H9 (cell line): ENCODE measurements at regions not wholly inside any gene's neighbourhood (a gene's known extent, or its start where the extent isn't known, plus 50 kb on each side); places are given as distances from the start of the nearest gene placed in this dataset.

Experiments used
- DNase-seq: peaks from one replicate; pipeline ENCODE4 v3.0.0-alpha.2; 2017
- H2AFZ ChIP-seq: one replicate; pipeline ENCODE4 v1.6.1; 2013; ENCODE audit warnings: mild to moderate bottlenecking, low read length, control low read depth, moderate library complexity
- H2AK5ac ChIP-seq: 2 replicates; pipeline ENCODE4 v1.6.1; 2013; ENCODE audit warnings: low read length, control low read depth, mixed read lengths; ENCODE audit not compliant: insufficient read length
- H2BK120ac ChIP-seq: one replicate; pipeline ENCODE4 v1.6.1; 2013; ENCODE audit warnings: low read depth, mild to moderate bottlenecking, low read length, control low read depth, inconsistent platforms; ENCODE audit not compliant: poor library complexity, severe bottlenecking
- H2BK12ac ChIP-seq: 2 replicates; pipeline ENCODE4 v1.6.1; 2013; ENCODE audit warnings: low read length, control low read depth, mixed read lengths, low read depth; ENCODE audit not compliant: insufficient read length
- H2BK15ac ChIP-seq: 2 replicates; pipeline ENCODE4 v1.6.1; 2013; ENCODE audit warnings: low read depth, low read length, control low read depth
- H2BK20ac ChIP-seq: one replicate; pipeline ENCODE4 v1.6.1; 2013; ENCODE audit warnings: low read depth, mild to moderate bottlenecking, low read length, control low read depth, inconsistent platforms; ENCODE audit not compliant: poor library complexity, severe bottlenecking
- H2BK5ac ChIP-seq: 2 replicates; pipeline ENCODE4 v1.6.1; 2013; ENCODE audit warnings: low read length, control low read depth, mixed read lengths; ENCODE audit not compliant: insufficient read length
- H3K14ac ChIP-seq: 2 replicates; pipeline ENCODE4 v1.6.1; 2013; ENCODE audit warnings: low read length, control low read depth; ENCODE audit not compliant: insufficient read depth
- H3K18ac ChIP-seq: 2 replicates; pipeline ENCODE4 v1.6.1; 2013; ENCODE audit warnings: low read depth, mild to moderate bottlenecking, mixed read lengths, low read length, control low read depth; ENCODE audit not compliant: insufficient read length
- H3K23ac ChIP-seq: 2 replicates; pipeline ENCODE4 v1.6.1; 2013; ENCODE audit warnings: low read length, control low read depth, mixed read lengths, low read depth; ENCODE audit not compliant: insufficient read length
- H3K23me2 ChIP-seq: 2 replicates; pipeline ENCODE4 v1.6.1; 2013; ENCODE audit warnings: low read depth, mild to moderate bottlenecking, mixed read lengths, low read length, control low read depth; ENCODE audit not compliant: insufficient read length, poor library complexity, severe bottlenecking
- H3K27ac ChIP-seq: 2 replicates; pipeline ENCODE4 v1.5.1; 2013; ENCODE audit warnings: low read length, control low read depth, mixed read lengths, low read depth; ENCODE audit not compliant: insufficient read length
- H3K27me3 ChIP-seq: 2 replicates; pipeline ENCODE4 v1.6.1; 2013; ENCODE audit warnings: low read length, control low read depth, inconsistent platforms; ENCODE audit not compliant: insufficient read depth
- H3K4ac ChIP-seq: 2 replicates; pipeline ENCODE4 v1.6.1; 2013; ENCODE audit warnings: low read depth, mild to moderate bottlenecking, control low read depth, inconsistent platforms, low read length, moderate library complexity
- H3K4me1 ChIP-seq: 2 replicates; pipeline ENCODE4 v1.6.1; 2013; ENCODE audit warnings: low read length, control low read depth, inconsistent platforms; ENCODE audit not compliant: insufficient read depth
- H3K4me2 ChIP-seq: 2 replicates; pipeline ENCODE4 v1.6.1; 2013; ENCODE audit warnings: low read length, control low read depth, mixed read lengths; ENCODE audit not compliant: insufficient read length, insufficient read depth
- H3K56ac ChIP-seq: 2 replicates; pipeline ENCODE4 v1.6.1; 2013; ENCODE audit warnings: low read depth, mild to moderate bottlenecking, mixed read lengths, low read length, control low read depth; ENCODE audit not compliant: insufficient read length
- H3K79me1 ChIP-seq: 2 replicates; pipeline ENCODE4 v1.6.1; 2013; ENCODE audit warnings: low read depth, mild to moderate bottlenecking, moderate library complexity, low read length, control low read depth, inconsistent platforms; ENCODE audit not compliant: insufficient read depth, poor library complexity, severe bottlenecking
- H3K79me2 ChIP-seq: 2 replicates; pipeline ENCODE4 v1.6.1; 2013; ENCODE audit warnings: low read length, control low read depth, inconsistent platforms; ENCODE audit not compliant: insufficient read depth
- H3K9ac ChIP-seq: 2 replicates; pipeline ENCODE4 v1.6.1; 2013; ENCODE audit warnings: low read length, control low read depth, mixed read lengths; ENCODE audit not compliant: insufficient read length; ENCODE audit errors: extremely low read depth
- H3K9me3 ChIP-seq: one replicate; pipeline ENCODE4 v1.6.1; 2013; ENCODE audit warnings: low read depth, low read length, inconsistent platforms; ENCODE audit not compliant: control insufficient read depth
- H3T11ph ChIP-seq: one replicate; pipeline ENCODE4 v1.6.1; 2013; ENCODE audit warnings: mild to moderate bottlenecking, low read length, control low read depth, inconsistent platforms
- H4K20me1 ChIP-seq: one replicate; pipeline ENCODE4 v1.6.1; 2013; ENCODE audit not compliant: control insufficient read depth, insufficient read length, insufficient read depth
- H4K5ac ChIP-seq: 2 replicates; pipeline ENCODE4 v1.6.1; 2013; ENCODE audit warnings: low read depth, mild to moderate bottlenecking, mixed read lengths, low read length, control low read depth; ENCODE audit not compliant: insufficient read length
- H4K8ac ChIP-seq: replicated peaks from 2 replicates; pipeline ENCODE4 v1.6.1; 2013; ENCODE audit warnings: low read length, control low read depth, mixed read lengths, low read depth; ENCODE audit not compliant: insufficient read length
- H4K91ac ChIP-seq: 2 replicates; pipeline ENCODE4 v1.6.1; 2013; ENCODE audit warnings: low read depth, mild to moderate bottlenecking, moderate library complexity, mixed read lengths, low read length, control low read depth; ENCODE audit not compliant: insufficient read length
- H3K27ac Mint-ChIP-seq, 3 experiments: 2 replicates in 2 of 3; 3 replicates in 1 of 3; pipeline ENCODE4 v1.8.0; 2020 to 2021; ENCODE audit warnings: mixed read lengths in 3 of 3, mild to moderate bottlenecking in 1 of 3, moderate library complexity in 1 of 3
- H3K27me3 Mint-ChIP-seq: 2 replicates; pipeline ENCODE4 v1.8.0; 2021; ENCODE audit warnings: low read depth, mild to moderate bottlenecking, moderate library complexity, mixed read lengths
- H3K36me3 Mint-ChIP-seq, 3 experiments: 2 replicates in 2 of 3; 3 replicates in 1 of 3; pipeline ENCODE4 v1.8.0; 2020 to 2021; ENCODE audit warnings: low read depth in 3 of 3, mixed read lengths in 3 of 3; ENCODE audit not compliant: insufficient read depth in 1 of 3
- H3K4me1 Mint-ChIP-seq, 2 experiments: 2 replicates each; pipeline ENCODE4 v1.8.0; 2020; ENCODE audit warnings: mixed read lengths in 2 of 2
- H3K4me3 Mint-ChIP-seq, 2 experiments: 2 replicates in 1 of 2; 3 replicates in 1 of 2; pipeline ENCODE4 v1.8.0; 2020 to 2021; ENCODE audit warnings: mild to moderate bottlenecking in 2 of 2, mixed read lengths in 2 of 2, moderate library complexity in 1 of 2
- H3K9me3 Mint-ChIP-seq, 2 experiments: 2 replicates in 1 of 2; 3 replicates in 1 of 2; pipeline ENCODE4 v1.8.0; 2020; ENCODE audit warnings: mild to moderate bottlenecking in 2 of 2, mixed read lengths in 2 of 2, moderate library complexity in 1 of 2
- WGBS: extraction: QIAGEN DNeasy Blood & Tissue Kit; methylation state at CpG from one replicate; pipeline ENCODE4 v1.1.7; 2013; ENCODE audit warnings: missing lambda C conversion rate, low lambda C conversion rate, mixed read lengths; ENCODE audit not compliant: insufficient read length; ENCODE audit errors: extremely low coverage; 5-methylcytosine and 5-hydroxymethylcytosine counted together
- TF ChIP-seq, protein P1 (sequence below): fragments of 200-600 bp; sonication (generic); conservative IDR thresholded peaks from 3 replicates; pipeline ENCODE4 v1.8.0; 2021; ENCODE audit warnings: antibody characterized with exemption, mild to moderate bottlenecking

- WGBS: no CpG with 5 or more reads among the region's 5 CpGs
- H3K27ac Mint-ChIP-seq: no peak overlapping the region; a peak in 1 of 7 replicates
- H3K18ac ChIP-seq: peak overlapping the region; percentile 56
Observed at GRCh38 chr1:95534985-95535384, 301.0 kb downstream of the RWDD3 start.

More at GRCh38 chr1:95534985-95535384, 301.0 kb downstream of the RWDD3 start:
- peaks cover 3 to 7% of the 10 kb centered on the region in 2 experiments; a peak in 3 of 4 replicates for H3K4me1 Mint-ChIP-seq
- no peak overlapping the region for H2AFZ ChIP-seq
- no peak overlapping the region for H2BK20ac ChIP-seq
- H3K9me3 Mint-ChIP-seq: no peaks in the 10 kb centered on the region; a peak in 1 of 5 replicates
- H4K8ac ChIP-seq: no peak overlapping the region
- peaks cover 4% of the 10 kb centered on the region for H3K23me2 ChIP-seq
- no peaks in the 10 kb centered on the region for H3K79me2 ChIP-seq
- H3K4ac ChIP-seq: no peak overlapping the region
- H3K27ac ChIP-seq: no peak overlapping the region
- H3K23ac ChIP-seq: no peak overlapping the region
- TF ChIP-seq, protein P1, sequence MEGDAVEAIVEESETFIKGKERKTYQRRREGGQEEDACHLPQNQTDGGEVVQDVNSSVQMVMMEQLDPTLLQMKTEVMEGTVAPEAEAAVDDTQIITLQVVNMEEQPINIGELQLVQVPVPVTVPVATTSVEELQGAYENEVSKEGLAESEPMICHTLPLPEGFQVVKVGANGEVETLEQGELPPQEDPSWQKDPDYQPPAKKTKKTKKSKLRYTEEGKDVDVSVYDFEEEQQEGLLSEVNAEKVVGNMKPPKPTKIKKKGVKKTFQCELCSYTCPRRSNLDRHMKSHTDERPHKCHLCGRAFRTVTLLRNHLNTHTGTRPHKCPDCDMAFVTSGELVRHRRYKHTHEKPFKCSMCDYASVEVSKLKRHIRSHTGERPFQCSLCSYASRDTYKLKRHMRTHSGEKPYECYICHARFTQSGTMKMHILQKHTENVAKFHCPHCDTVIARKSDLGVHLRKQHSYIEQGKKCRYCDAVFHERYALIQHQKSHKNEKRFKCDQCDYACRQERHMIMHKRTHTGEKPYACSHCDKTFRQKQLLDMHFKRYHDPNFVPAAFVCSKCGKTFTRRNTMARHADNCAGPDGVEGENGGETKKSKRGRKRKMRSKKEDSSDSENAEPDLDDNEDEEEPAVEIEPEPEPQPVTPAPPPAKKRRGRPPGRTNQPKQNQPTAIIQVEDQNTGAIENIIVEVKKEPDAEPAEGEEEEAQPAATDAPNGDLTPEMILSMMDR: no peak
- H3K79me1 ChIP-seq: no peaks in the 10 kb centered on the region
- H4K5ac ChIP-seq: no peak overlapping the region
- H2BK120ac ChIP-seq: no peak overlapping the region
- no peak overlapping the region for H3K9ac ChIP-seq
- no peak overlapping the region for H2BK15ac ChIP-seq
- no peaks in the 10 kb centered on the region for H3K4me1 ChIP-seq
- no peak overlapping the region for H2AK5ac ChIP-seq
- H3K27me3 Mint-ChIP-seq: no peaks in the 10 kb centered on the region
- no peak overlapping the region for H2BK12ac ChIP-seq
- H4K91ac ChIP-seq: no peak overlapping the region
- no peak overlapping the region; the same call in 1 of the 2 replicates for H3K14ac ChIP-seq
- no peak overlapping the region for H3K4me2 ChIP-seq
- no peaks in the 10 kb centered on the region for H3K27me3 ChIP-seq
- H3K56ac ChIP-seq: no peak overlapping the region
- no peak overlapping the region for H3T11ph ChIP-seq
- H2BK5ac ChIP-seq: no peak overlapping the region
- no peak overlapping the region for H3K4me3 Mint-ChIP-seq
- no peaks in the 10 kb centered on the region for H4K20me1 ChIP-seq
- H3K9me3 ChIP-seq: no peaks in the 10 kb centered on the region
- DNase-seq: no peak
- H3K36me3 Mint-ChIP-seq: no peaks in the 10 kb centered on the region
